K562 (cell line): ENCODE measurements at regions not wholly inside any gene's neighbourhood (a gene's known extent, or its start where the extent isn't known, plus 50 kb on each side); places are given as distances from the start of the nearest gene placed in this dataset.

Experiments
- ATAC-seq: fragments of 200-7000 bp; cut with Tn5 transposase; 3 replicates; pipeline ENCODE4 v1.9.1; 2020; ENCODE audit warnings: moderate library complexity
- BruUV-seq: library from RNA; stranded (reverse); fragments of 400-500 nt; replicated peaks from 2 replicates; lab custom pipeline; 2021; lab: Mats Ljungman, UMichigan
- CTCF ChIA-PET: fragments of 300-600 bp; formaldehyde crosslinking; extraction: SDS; loops from one replicate; lab custom pipeline; 2021; ENCODE audit warnings: low intra/inter-chr PET ratio; lab: Yijun Ruan, JAX
- POLR2A ChIA-PET: fragments of 300-600, 350-650 bp; sonication (Branson Sonifier 250); formaldehyde crosslinking; extraction: SDS; loops from one replicate; lab custom pipeline; 2021; ENCODE audit warnings: antibody characterized with exemption, inconsistent platforms; lab: Yijun Ruan, JAX
- DNase-seq, 4 experiments: peaks; one replicate each; pipeline versions ENCODE4 v3.0.0 to v3.0.0-alpha.2; 2011 to 2018; ENCODE audit warnings: low spot score in 3 of 4, mixed read lengths in 3 of 4; ENCODE audit errors: extremely low read depth in 1 of 4
- FAIRE-seq: peaks from 2 replicates; lab custom pipeline; 2011; peaks lifted over from hg19 to GRCh38; lab: Jason Lieb, UNC
- H2AFZ ChIP-seq: 2 replicates; pipeline ENCODE4 v1.6.0; 2011; ENCODE audit warnings: low read depth, low read length, control low read depth, inconsistent platforms
- H3K27ac ChIP-seq: fragments of 200-600 bp; 3 replicates; pipeline ENCODE4 v1.8.0; 2011; ENCODE audit warnings: low read depth, mild to moderate bottlenecking, control low read depth, inconsistent platforms, low read length, moderate library complexity, mixed read lengths; ENCODE audit errors: extremely low read depth
- H3K27me3 ChIP-seq, 2 experiments: fragments of 300-600 bp in 1 of 2; 2 replicates in 1 of 2; 3 replicates in 1 of 2; pipeline versions ENCODE4 v1.6.0 to v1.8.0; 2011; ENCODE audit warnings: inconsistent platforms in 2 of 2, low read length in 2 of 2, mild to moderate bottlenecking in 1 of 2, mixed read lengths in 1 of 2, moderate library complexity in 1 of 2; ENCODE audit not compliant: control insufficient read depth in 2 of 2, insufficient read depth in 2 of 2
- H3K36me3 ChIP-seq: fragments of 300-600 bp; 3 replicates; pipeline ENCODE4 v1.8.0; 2011; ENCODE audit warnings: mild to moderate bottlenecking, low read length, inconsistent platforms; ENCODE audit not compliant: control insufficient read depth, insufficient read depth
- H3K4me1 ChIP-seq, 2 experiments: fragments of 200-600 bp in 1 of 2; replicated peaks in 1 of 2; 2 replicates in 1 of 2; 3 replicates in 1 of 2; pipeline versions ENCODE4 v1.5.1 to v1.8.0; 2011; ENCODE audit warnings: inconsistent platforms in 2 of 2, low read length in 2 of 2, mild to moderate bottlenecking in 1 of 2, mixed read lengths in 1 of 2, moderate library complexity in 1 of 2; ENCODE audit not compliant: control insufficient read depth in 2 of 2, insufficient read depth in 2 of 2
- H3K4me2 ChIP-seq: 2 replicates; pipeline ENCODE4 v1.6.1; 2011; ENCODE audit warnings: low read length, control low read depth, inconsistent platforms, mixed read lengths; ENCODE audit not compliant: insufficient read depth
- H3K4me3 ChIP-seq: fragments of 200-600 bp; sonication (generic), shearing (Covaris generic); 2 replicates; pipeline ENCODE4 v1.5.1; 2016; ENCODE audit warnings: control low read depth, inconsistent platforms
- H3K79me2 ChIP-seq: fragments of 200-600 bp; 3 replicates; pipeline ENCODE4 v1.8.0; 2011; ENCODE audit warnings: low read length, inconsistent platforms; ENCODE audit not compliant: control insufficient read depth, insufficient read depth
- H3K9ac ChIP-seq, 2 experiments: 2 replicates each; pipeline versions ENCODE4 v1.6.0 to v1.6.1; 2011; ENCODE audit warnings: low read depth in 2 of 2, low read length in 2 of 2, control low read depth in 1 of 2, inconsistent platforms in 1 of 2, mild to moderate bottlenecking in 1 of 2, mixed read lengths in 1 of 2; ENCODE audit not compliant: insufficient read depth in 1 of 2
- H3K9me1 ChIP-seq: one replicate; pipeline ENCODE4 v1.6.0; 2011; ENCODE audit warnings: inconsistent platforms, mild to moderate bottlenecking, low read length, moderate library complexity; ENCODE audit not compliant: control insufficient read depth, insufficient read depth
- H3K9me3 ChIP-seq: replicated peaks from 2 replicates; pipeline ENCODE4 v1.5.1; 2011; ENCODE audit warnings: low read depth, low read length, inconsistent platforms; ENCODE audit not compliant: control insufficient read depth, insufficient read depth
- H4K20me1 ChIP-seq: replicated peaks from 2 replicates; pipeline ENCODE4 v1.6.1; 2011; ENCODE audit warnings: low read length, inconsistent platforms, mixed read lengths; ENCODE audit not compliant: control insufficient read depth, insufficient read depth
- CBX2 ChIP-seq: fragments of 200-600 bp; sonication (generic); IDR thresholded peaks from one replicate; pipeline ENCODE4 v1.6.1; 2012; ENCODE audit warnings: mild to moderate bottlenecking, low read length, inconsistent platforms; ENCODE audit not compliant: insufficient read depth, poor library complexity, severe bottlenecking
- CBX3 ChIP-seq, 2 experiments: IDR thresholded peaks; 1 replicate in 1 of 2; 2 replicates in 1 of 2; pipeline ENCODE4 v1.6.1; 2012; ENCODE audit warnings: inconsistent platforms in 2 of 2, low read length in 2 of 2, borderline replicate concordance in 1 of 2, control low read depth in 1 of 2
- POLR3A ChIP-seq: IDR thresholded peaks from 2 replicates; pipeline ENCODE4 v1.6.1; 2011; ENCODE audit warnings: borderline replicate concordance, mild to moderate bottlenecking, moderate library complexity; ENCODE audit not compliant: insufficient read length, insufficient read depth; ENCODE audit errors: extremely low read depth
- POU5F1 ChIP-seq: fragments of 150-350 bp; IDR thresholded peaks from 2 replicates; pipeline ENCODE4 v1.6.1; 2014; ENCODE audit warnings: borderline replicate concordance, low read length, low read depth, mild to moderate bottlenecking; ENCODE audit not compliant: partially characterized antibody
- ZC3H4 ChIP-seq: sonication (generic); formaldehyde crosslinking; IDR thresholded peaks from 2 replicates; pipeline ENCODE4 v1.9.0; 2021; ENCODE audit warnings: missing genetic modification reagents, borderline replicate concordance
- ZKSCAN8 ChIP-seq: fragments of 200-800 bp; sonication (Bioruptor generic); IDR thresholded peaks from 2 replicates; pipeline ENCODE4 v1.6.1; 2016; ENCODE audit warnings: missing genetic modification characterization, missing compliant biosample characterization
- in situ Hi-C: fragments of 300-500 bp; cut with MboI; formaldehyde crosslinking; loops from 4 replicates; pipeline ENCODE4 v1.15.0; 2018; ENCODE audit warnings: inconsistent platforms, mixed read lengths
- intact Hi-C: fragments of 100-400 bp; cut with micrococcal nuclease; formaldehyde crosslinking; loops from 2 replicates; pipeline ENCODE4 v1.14.2; 2022
- TF ChIP-seq, protein P1 (sequence below): IDR thresholded peaks from 2 replicates; pipeline ENCODE4 v1.6.1; 2011; ENCODE audit not compliant: insufficient read length; ENCODE audit errors: extremely low read depth
- TF ChIP-seq, protein P2 (sequence below), 2 experiments: fragments of 450-650 bp; conservative IDR thresholded peaks; 2 replicates each; pipeline ENCODE4 v1.6.1; 2017; ENCODE audit warnings: mild to moderate bottlenecking in 2 of 2, moderate library complexity in 2 of 2
- TF ChIP-seq, protein P3 (sequence below): fragments of 450-650 bp; conservative IDR thresholded peaks from 2 replicates; pipeline ENCODE4 v1.6.1; 2016; ENCODE audit warnings: missing genetic modification characterization, low read depth, mild to moderate bottlenecking, control low read depth, missing compliant biosample characterization
- TF ChIP-seq, protein P4 (sequence below): fragments of 450-650 bp; IDR thresholded peaks from 2 replicates; pipeline ENCODE4 v1.6.1; 2016; ENCODE audit warnings: low read depth

DNA sequence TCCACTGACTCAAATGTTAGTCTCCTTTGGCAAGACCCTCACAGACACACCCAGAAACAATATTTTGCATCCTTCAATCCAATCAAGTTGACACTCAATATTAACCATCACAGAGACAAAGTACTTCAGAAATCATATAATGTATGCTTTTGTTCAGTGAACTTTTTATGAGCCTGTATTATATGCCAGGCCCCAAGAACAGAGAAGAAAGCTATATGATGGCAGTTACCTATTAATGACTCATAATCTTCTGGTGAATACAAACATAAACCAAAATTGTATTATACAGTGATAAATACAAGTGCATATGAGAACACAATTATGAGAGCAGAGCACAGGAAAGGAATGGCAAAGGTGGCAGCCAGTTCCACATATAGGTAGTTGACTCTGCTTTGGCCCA lies 852.0 kb upstream of the EPHA5 start:
- H3K9me3 ChIP-seq = no peaks in the 10 kb centered on the region
- CTCF ChIA-PET = no interaction called here
- no peak for TF ChIP-seq CBX3 (IDR thresholded peaks at IDR 0.05; ENCODE audit: borderline replicate concordance in 1 of 2, low read length in 2 of 2)
- TF ChIP-seq, protein P1, sequence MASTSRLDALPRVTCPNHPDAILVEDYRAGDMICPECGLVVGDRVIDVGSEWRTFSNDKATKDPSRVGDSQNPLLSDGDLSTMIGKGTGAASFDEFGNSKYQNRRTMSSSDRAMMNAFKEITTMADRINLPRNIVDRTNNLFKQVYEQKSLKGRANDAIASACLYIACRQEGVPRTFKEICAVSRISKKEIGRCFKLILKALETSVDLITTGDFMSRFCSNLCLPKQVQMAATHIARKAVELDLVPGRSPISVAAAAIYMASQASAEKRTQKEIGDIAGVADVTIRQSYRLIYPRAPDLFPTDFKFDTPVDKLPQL = no peak
- TF ChIP-seq, protein P2, sequence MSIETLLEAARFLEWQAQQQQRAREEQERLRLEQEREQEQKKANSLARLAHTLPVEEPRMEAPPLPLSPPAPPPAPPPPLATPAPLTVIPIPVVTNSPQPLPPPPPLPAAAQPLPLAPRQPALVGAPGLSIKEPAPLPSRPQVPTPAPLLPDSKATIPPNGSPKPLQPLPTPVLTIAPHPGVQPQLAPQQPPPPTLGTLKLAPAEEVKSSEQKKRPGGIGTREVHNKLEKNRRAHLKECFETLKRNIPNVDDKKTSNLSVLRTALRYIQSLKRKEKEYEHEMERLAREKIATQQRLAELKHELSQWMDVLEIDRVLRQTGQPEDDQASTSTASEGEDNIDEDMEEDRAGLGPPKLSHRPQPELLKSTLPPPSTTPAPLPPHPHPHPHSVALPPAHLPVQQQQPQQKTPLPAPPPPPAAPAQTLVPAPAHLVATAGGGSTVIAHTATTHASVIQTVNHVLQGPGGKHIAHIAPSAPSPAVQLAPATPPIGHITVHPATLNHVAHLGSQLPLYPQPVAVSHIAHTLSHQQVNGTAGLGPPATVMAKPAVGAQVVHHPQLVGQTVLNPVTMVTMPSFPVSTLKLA (conservative IDR thresholded peaks at IDR 0.05) = no peak
- no peak for TF ChIP-seq POU5F1
- TF ChIP-seq, protein P3, sequence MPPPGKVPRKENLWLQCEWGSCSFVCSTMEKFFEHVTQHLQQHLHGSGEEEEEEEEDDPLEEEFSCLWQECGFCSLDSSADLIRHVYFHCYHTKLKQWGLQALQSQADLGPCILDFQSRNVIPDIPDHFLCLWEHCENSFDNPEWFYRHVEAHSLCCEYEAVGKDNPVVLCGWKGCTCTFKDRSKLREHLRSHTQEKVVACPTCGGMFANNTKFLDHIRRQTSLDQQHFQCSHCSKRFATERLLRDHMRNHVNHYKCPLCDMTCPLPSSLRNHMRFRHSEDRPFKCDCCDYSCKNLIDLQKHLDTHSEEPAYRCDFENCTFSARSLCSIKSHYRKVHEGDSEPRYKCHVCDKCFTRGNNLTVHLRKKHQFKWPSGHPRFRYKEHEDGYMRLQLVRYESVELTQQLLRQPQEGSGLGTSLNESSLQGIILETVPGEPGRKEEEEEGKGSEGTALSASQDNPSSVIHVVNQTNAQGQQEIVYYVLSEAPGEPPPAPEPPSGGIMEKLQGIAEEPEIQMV (tag) = no peak
- TF ChIP-seq ZC3H4 (CRISPR knock-in tag) = no peak
- TF ChIP-seq POLR3A = no peak
- TF ChIP-seq, protein P4, sequence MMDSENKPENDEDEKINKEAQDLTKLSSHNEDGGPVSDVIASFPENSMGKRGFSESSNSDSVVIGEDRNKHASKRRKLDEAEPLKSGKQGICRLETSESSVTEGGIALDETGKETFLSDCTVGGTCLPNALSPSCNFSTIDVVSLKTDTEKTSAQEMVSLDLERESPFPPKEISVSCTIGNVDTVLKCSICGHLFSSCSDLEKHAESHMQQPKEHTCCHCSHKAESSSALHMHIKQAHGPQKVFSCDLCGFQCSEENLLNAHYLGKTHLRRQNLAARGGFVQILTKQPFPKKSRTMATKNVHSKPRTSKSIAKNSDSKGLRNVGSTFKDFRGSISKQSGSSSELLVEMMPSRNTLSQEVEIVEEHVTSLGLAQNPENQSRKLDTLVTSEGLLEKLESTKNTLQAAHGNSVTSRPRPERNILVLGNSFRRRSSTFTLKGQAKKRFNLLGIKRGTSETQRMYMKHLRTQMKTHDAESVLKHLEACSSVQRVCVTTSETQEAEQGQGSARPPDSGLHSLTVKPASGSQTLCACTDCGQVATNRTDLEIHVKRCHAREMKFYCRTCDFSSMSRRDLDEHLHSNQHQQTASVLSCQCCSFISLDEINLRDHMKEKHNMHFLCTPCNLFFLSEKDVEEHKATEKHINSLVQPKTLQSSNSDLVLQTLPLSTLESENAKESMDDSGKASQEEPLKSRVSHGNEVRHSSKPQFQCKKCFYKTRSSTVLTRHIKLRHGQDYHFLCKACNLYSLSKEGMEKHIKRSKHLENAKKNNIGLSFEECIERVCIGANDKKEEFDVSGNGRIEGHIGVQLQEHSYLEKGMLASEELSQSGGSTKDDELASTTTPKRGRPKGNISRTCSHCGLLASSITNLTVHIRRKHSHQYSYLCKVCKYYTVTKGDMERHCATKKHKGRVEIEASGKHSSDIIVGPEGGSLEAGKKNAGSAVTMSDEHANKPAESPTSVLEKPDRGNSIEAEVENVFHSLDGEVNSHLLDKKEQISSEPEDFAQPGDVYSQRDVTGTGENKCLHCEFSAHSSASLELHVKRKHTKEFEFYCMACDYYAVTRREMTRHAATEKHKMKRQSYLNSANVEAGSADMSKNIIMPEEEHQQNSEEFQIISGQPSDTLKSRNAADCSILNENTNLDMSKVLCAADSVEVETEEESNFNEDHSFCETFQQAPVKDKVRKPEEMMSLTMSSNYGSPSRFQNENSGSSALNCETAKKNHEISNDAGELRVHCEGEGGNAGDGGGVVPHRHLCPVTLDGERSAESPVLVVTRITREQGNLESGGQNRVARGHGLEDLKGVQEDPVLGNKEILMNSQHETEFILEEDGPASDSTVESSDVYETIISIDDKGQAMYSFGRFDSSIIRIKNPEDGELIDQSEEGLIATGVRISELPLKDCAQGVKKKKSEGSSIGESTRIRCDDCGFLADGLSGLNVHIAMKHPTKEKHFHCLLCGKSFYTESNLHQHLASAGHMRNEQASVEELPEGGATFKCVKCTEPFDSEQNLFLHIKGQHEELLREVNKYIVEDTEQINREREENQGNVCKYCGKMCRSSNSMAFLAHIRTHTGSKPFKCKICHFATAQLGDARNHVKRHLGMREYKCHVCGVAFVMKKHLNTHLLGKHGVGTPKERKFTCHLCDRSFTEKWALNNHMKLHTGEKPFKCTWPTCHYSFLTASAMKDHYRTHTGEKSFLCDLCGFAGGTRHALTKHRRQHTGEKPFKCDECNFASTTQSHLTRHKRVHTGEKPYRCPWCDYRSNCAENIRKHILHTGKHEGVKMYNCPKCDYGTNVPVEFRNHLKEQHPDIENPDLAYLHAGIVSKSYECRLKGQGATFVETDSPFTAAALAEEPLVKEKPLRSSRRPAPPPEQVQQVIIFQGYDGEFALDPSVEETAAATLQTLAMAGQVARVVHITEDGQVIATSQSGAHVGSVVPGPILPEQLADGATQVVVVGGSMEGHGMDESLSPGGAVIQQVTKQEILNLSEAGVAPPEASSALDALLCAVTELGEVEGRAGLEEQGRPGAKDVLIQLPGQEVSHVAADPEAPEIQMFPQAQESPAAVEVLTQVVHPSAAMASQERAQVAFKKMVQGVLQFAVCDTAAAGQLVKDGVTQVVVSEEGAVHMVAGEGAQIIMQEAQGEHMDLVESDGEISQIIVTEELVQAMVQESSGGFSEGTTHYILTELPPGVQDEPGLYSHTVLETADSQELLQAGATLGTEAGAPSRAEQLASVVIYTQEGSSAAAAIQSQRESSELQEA = no peak
- TF ChIP-seq ZKSCAN8 (CRISPR knock-in tag) = no peak
- TF ChIP-seq CBX2 = no peak

More for the DNA sequence above, 852.0 kb upstream of the EPHA5 start:
- no peak for ATAC-seq
- Histone ChIP-seq H4K20me1 (no peaks in the 10 kb centered on the region), H3K4me3 (no peak overlapping the region), H3K27ac (no peak overlapping the region), H3K36me3 (no peaks in the 10 kb centered on the region), H3K4me1 (no peaks in the 10 kb centered on the region), H3K4me2 (no peak overlapping the region), H2AFZ (no peak overlapping the region), H3K79me2 (no peaks in the 10 kb centered on the region), H3K9ac (no peak overlapping the region), H3K9me1 (no peaks in the 10 kb centered on the region), H3K27me3 (no peaks in the 10 kb centered on the region)
- intact Hi-C loops (no loop called here), in situ Hi-C loops (no loop called here)
- no peak for FAIRE-seq
- BruUV-seq = no TSS peak
- POLR2A ChIA-PET = no interaction called here
- no peak for DNase-seq
